Esophagus squamous epithelium (tissue), 4 donors: ENCODE measurements at regions not wholly inside any gene's neighbourhood (a gene's known extent, or its start where the extent isn't known, plus 50 kb on each side); places are given as distances from the start of the nearest gene placed in this dataset.

ENCODE experiments used
- CTCF ChIP-seq, 6 experiments: fragments of 450-650 bp in 4 of 6; fragments of 200-600 bp in 2 of 6; sonication (generic) in 2 of 6; IDR thresholded peaks; one replicate each; pipeline ENCODE4 v1.5.1; 2016 to 2019; ENCODE audit warnings: antibody characterized with exemption in 6 of 6, mild to moderate bottlenecking in 4 of 6, moderate library complexity in 4 of 6
- POLR2A ChIP-seq, 4 donors: fragments of 450-650 bp; IDR thresholded peaks; one replicate each; pipeline ENCODE4 v1.6.1; 2017; ENCODE audit warnings: antibody characterized with exemption in 4 of 4, mild to moderate bottlenecking in 4 of 4, moderate library complexity in 3 of 4

GRCh38 chr6:144474290-144474689 lies 189.2 kb downstream of the UTRN start:
- no peak for TF ChIP-seq POLR2A (IDR thresholded peaks at IDR 0.05)
- TF ChIP-seq CTCF (IDR thresholded peaks at IDR 0.05): no peak
